IMR-90 (cell line): ENCODE measurements at regions not wholly inside any gene's neighbourhood (a gene's known extent, or its start where the extent isn't known, plus 50 kb on each side); places are given as distances from the start of the nearest gene placed in this dataset.

Experiments used
- ATAC-seq: fragments of 200-7000 bp; cut with Tn5 transposase; 2 replicates; pipeline ENCODE4 v1.9.1; 2020; ENCODE audit warnings: low read depth, mild to moderate bottlenecking, moderate library complexity
- BruUV-seq: library from RNA; stranded (reverse); fragments of 400-500 nt; replicated peaks from 2 replicates; lab custom pipeline; 2021; lab: Mats Ljungman, UMichigan
- CTCF ChIA-PET: fragments of 300-600 bp; formaldehyde crosslinking; extraction: SDS; loops from one replicate; lab custom pipeline; 2021; ENCODE audit warnings: antibody characterized with exemption; lab: Yijun Ruan, JAX
- POLR2A ChIA-PET: fragments of 300-600 bp; sonication (Branson Sonifier 250); formaldehyde crosslinking; loops from one replicate; lab custom pipeline; 2022; ENCODE audit warnings: antibody characterized with exemption; ENCODE audit not compliant: unreplicated experiment; lab: Charles Lee
- DNase-seq: peaks from one replicate; pipeline ENCODE4 v3.0.0; 2013
- H2AFZ ChIP-seq: replicated peaks from 2 replicates; pipeline ENCODE3; 2013; ENCODE audit warnings: low read length, mild to moderate bottlenecking; ENCODE audit not compliant: poor library complexity
- H2AK5ac ChIP-seq: 2 replicates; pipeline ENCODE4 v1.6.1; 2013; ENCODE audit warnings: low read depth, low read length, inconsistent platforms
- H2AK9ac ChIP-seq: replicated peaks from 2 replicates; pipeline ENCODE3; 2013; ENCODE audit warnings: mild to moderate bottlenecking, low read depth, low read length, moderate library complexity; ENCODE audit not compliant: poor library complexity
- H2BK120ac ChIP-seq: 2 replicates; pipeline ENCODE4 v1.6.1; 2013; ENCODE audit warnings: low read depth, low read length, inconsistent platforms
- H2BK15ac ChIP-seq: 3 replicates; pipeline ENCODE4 v1.6.1; 2013; ENCODE audit warnings: low read depth, low read length, inconsistent platforms
- H2BK20ac ChIP-seq: 2 replicates; pipeline ENCODE4 v1.6.1; 2013; ENCODE audit warnings: low read depth, mild to moderate bottlenecking, inconsistent platforms, low read length, moderate library complexity
- H2BK5ac ChIP-seq: 2 replicates; pipeline ENCODE4 v1.6.1; 2013; ENCODE audit warnings: mild to moderate bottlenecking, low read depth, low read length, inconsistent platforms; ENCODE audit not compliant: poor library complexity, severe bottlenecking
- H3K14ac ChIP-seq: replicated peaks from 2 replicates; pipeline ENCODE4 v1.6.1; 2013; ENCODE audit warnings: low read depth, low read length, inconsistent platforms
- H3K18ac ChIP-seq: 2 replicates; pipeline ENCODE4 v1.6.1; 2013; ENCODE audit warnings: low read depth, low read length, control low read depth
- H3K23ac ChIP-seq: 2 replicates; pipeline ENCODE4 v1.6.1; 2013; ENCODE audit warnings: low read depth, low read length, inconsistent platforms
- H3K27ac ChIP-seq: 2 replicates; pipeline ENCODE4 v1.5.1; 2013; ENCODE audit warnings: mild to moderate bottlenecking, control low read depth, low read length; ENCODE audit not compliant: insufficient read depth
- H3K27me3 ChIP-seq: 2 replicates; pipeline ENCODE4 v1.6.1; 2013; ENCODE audit warnings: low read length; ENCODE audit not compliant: control insufficient read depth, insufficient read depth
- H3K36me3 ChIP-seq: 2 replicates; pipeline ENCODE4 v1.6.1; 2013; ENCODE audit warnings: low read length, mixed read lengths; ENCODE audit not compliant: control insufficient read depth, insufficient read depth
- H3K4ac ChIP-seq: 2 replicates; pipeline ENCODE4 v1.6.1; 2013; ENCODE audit warnings: low read depth, low read length, inconsistent platforms
- H3K4me1 ChIP-seq: 2 replicates; pipeline ENCODE4 v1.6.1; 2013; ENCODE audit warnings: low read length, mixed read lengths; ENCODE audit not compliant: control insufficient read depth, insufficient read depth
- H3K4me2 ChIP-seq: 2 replicates; pipeline ENCODE4 v1.6.1; 2013; ENCODE audit warnings: low read depth, mild to moderate bottlenecking, control low read depth, low read length, moderate library complexity
- H3K4me3 ChIP-seq: 2 replicates; pipeline ENCODE4 v1.5.1; 2013; ENCODE audit warnings: low read depth, mild to moderate bottlenecking, control low read depth, low read length, moderate library complexity; ENCODE audit not compliant: insufficient read depth
- H3K56ac ChIP-seq: 2 replicates; pipeline ENCODE4 v1.6.1; 2013; ENCODE audit warnings: low read length, inconsistent platforms; ENCODE audit not compliant: insufficient read depth; ENCODE audit errors: extremely low read depth
- H3K79me1 ChIP-seq, 2 experiments: 2 replicates each; pipeline ENCODE4 v1.6.1; 2013; ENCODE audit warnings: low read length in 2 of 2, inconsistent platforms in 1 of 2, low read depth in 1 of 2
- H3K9ac ChIP-seq: 2 replicates; pipeline ENCODE4 v1.6.1; 2013; ENCODE audit warnings: low read depth, low read length, control low read depth
- H3K9me1 ChIP-seq: 2 replicates; pipeline ENCODE4 v1.6.1; 2013; ENCODE audit warnings: low read length, inconsistent platforms; ENCODE audit not compliant: insufficient read depth
- H3K9me3 ChIP-seq: 2 replicates; pipeline ENCODE4 v1.6.1; 2013; ENCODE audit warnings: low read length; ENCODE audit not compliant: control insufficient read depth, insufficient read depth
- H4K20me1 ChIP-seq: 2 replicates; pipeline ENCODE4 v1.6.1; 2013; ENCODE audit warnings: low read length, inconsistent platforms; ENCODE audit not compliant: insufficient read depth
- H4K5ac ChIP-seq: 2 replicates; pipeline ENCODE4 v1.6.1; 2013; ENCODE audit warnings: mild to moderate bottlenecking, low read depth, low read length, control low read depth
- H4K8ac ChIP-seq, 2 experiments: 2 replicates each; pipeline ENCODE4 v1.6.1; 2013; ENCODE audit warnings: low read depth in 2 of 2, low read length in 2 of 2, control low read depth in 1 of 2, inconsistent platforms in 1 of 2
- H4K91ac ChIP-seq: 2 replicates; pipeline ENCODE4 v1.6.1; 2013; ENCODE audit warnings: low read depth, low read length, inconsistent platforms; ENCODE audit not compliant: insufficient read depth
- CEBPB ChIP-seq: IDR thresholded peaks from 2 replicates; pipeline ENCODE4 v1.6.1; 2012; ENCODE audit warnings: low read depth, low read length, improper control_type of control experiment
- CHD1 ChIP-seq: IDR thresholded peaks from 2 replicates; pipeline ENCODE4 v1.6.1; 2012; ENCODE audit warnings: low read depth, low read length, improper control_type of control experiment
- ELK1 ChIP-seq: fragments of 150-350 bp; IDR thresholded peaks from 2 replicates; pipeline ENCODE4 v1.6.1; 2016; ENCODE audit warnings: low read depth, mild to moderate bottlenecking, low read length, moderate library complexity, borderline replicate concordance
- FOS ChIP-seq: fragments of 150-350 bp; IDR thresholded peaks from 2 replicates; pipeline ENCODE4 v1.6.1; 2016; ENCODE audit warnings: low read depth, low read length
- MAFK ChIP-seq: IDR thresholded peaks from 2 replicates; pipeline ENCODE4 v1.6.1; 2012; ENCODE audit warnings: low read depth, low read length, improper control_type of control experiment
- NFE2L2 ChIP-seq: fragments of 150-350 bp; IDR thresholded peaks from 2 replicates; pipeline ENCODE4 v1.6.1; 2016; ENCODE audit warnings: low read depth, mild to moderate bottlenecking, low read length
- POLR2A ChIP-seq: IDR thresholded peaks from 2 replicates; pipeline ENCODE4 v1.6.1; 2012; ENCODE audit warnings: mild to moderate bottlenecking, low read depth, low read length
- RFX5 ChIP-seq: IDR thresholded peaks from 2 replicates; pipeline ENCODE4 v1.8.0; 2012; ENCODE audit warnings: low read depth, mild to moderate bottlenecking, low read length, moderate library complexity
- USF2 ChIP-seq: fragments of 150-350 bp; IDR thresholded peaks from 2 replicates; pipeline ENCODE4 v1.6.1; 2017; ENCODE audit warnings: mild to moderate bottlenecking, antibody characterized with exemption, low read length, low read depth
- WGBS, 2 experiments: methylation state at CpG; one replicate each; pipeline versions ENCODE4 v1.1.5 to v1.1.7; 2013; ENCODE audit warnings: missing lambda C conversion rate in 2 of 2; ENCODE audit not compliant: insufficient read length in 1 of 2; ENCODE audit errors: extremely low coverage in 2 of 2; 5-methylcytosine and 5-hydroxymethylcytosine counted together
- dilution Hi-C: fragments of 300-500 bp; cut with HindIII; formaldehyde crosslinking; loops from one replicate; pipeline ENCODE4 v1.14.3; 2018; ENCODE audit warnings: low sequenced_read_pairs; ENCODE audit not compliant: unreplicated experiment
- in situ Hi-C: fragments of 300-500 bp; cut with MboI; formaldehyde crosslinking; loops from 3 replicates; pipeline ENCODE4 v1.14.3; 2019; ENCODE audit warnings: low sequenced_read_pairs, inconsistent platforms, mixed read lengths
- intact Hi-C: fragments of 100-400 bp; cut with micrococcal nuclease; formaldehyde crosslinking; loops from 2 replicates; pipeline ENCODE4 v1.10.0; 2022

DNA sequence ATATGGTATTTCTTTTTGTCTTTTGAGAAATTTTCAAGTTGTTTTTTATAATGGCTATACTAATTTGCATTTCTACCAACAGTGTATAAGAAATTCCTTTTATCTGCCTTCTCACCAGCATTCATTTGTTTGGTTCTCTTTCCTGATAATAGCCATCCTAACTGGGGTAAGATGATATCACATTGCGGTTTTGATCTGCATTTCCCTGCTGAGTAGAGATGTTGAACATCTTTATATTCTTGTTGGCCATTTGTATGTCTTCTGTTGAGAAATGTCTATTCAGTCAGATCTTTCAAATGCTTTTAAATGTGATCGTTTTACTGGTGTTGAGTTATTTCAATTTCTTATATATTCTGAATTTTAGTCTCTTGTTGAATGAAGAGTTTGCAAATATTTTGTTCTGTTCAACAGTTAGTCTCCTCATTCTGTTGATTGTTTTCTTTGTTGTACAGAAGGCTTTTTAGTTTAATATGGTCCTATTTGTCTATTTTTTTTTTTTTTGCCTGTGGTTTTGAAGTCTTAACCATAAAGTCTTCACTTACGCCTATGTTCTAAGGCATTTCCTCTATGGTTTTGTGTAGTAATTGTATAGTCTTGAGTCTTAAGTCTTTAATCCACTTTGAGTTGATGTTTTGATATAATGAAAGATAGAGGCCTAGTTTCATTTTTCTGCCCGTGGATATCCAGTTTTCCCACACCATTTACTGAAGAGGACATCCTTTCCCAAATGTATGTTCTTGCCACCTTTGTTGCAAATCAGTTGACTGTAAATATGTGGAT, 1566.9 kb downstream of the STIM2 start:
- H3K4ac ChIP-seq, result no peak overlapping the region
- no peak overlapping the region for H2BK5ac ChIP-seq
- H2AK9ac ChIP-seq, result no peak overlapping the region
- no peak overlapping the region for H3K4me2 ChIP-seq
- H3K9me1 ChIP-seq, result no peaks in the 10 kb centered on the region
- no peak overlapping the region for H3K4me3 ChIP-seq
- no peak overlapping the region for H4K5ac ChIP-seq
- dilution Hi-C loops (no loop called here), intact Hi-C loops (no loop called here), in situ Hi-C loops (no loop called here)
- H3K23ac ChIP-seq, result no peak overlapping the region
- H2BK120ac ChIP-seq, result no peak overlapping the region
- ChIA-PET POLR2A (no interaction called here), CTCF (no interaction called here)
- H3K27me3 ChIP-seq, result no peaks in the 10 kb centered on the region
- no peak overlapping the region for H3K56ac ChIP-seq
- no TSS peak for BruUV-seq
- H4K20me1 ChIP-seq, result no peaks in the 10 kb centered on the region
- H3K18ac ChIP-seq, result no peak overlapping the region
- H4K8ac ChIP-seq, result no peak overlapping the region
- H3K4me1 ChIP-seq, result no peaks in the 10 kb centered on the region
- H3K9ac ChIP-seq, result no peak overlapping the region
- H2AFZ ChIP-seq, result no peak overlapping the region
- H4K91ac ChIP-seq, result no peak overlapping the region
- ATAC-seq (no peak), DNase-seq (no peak)
- H2AK5ac ChIP-seq, result no peak overlapping the region
- no peaks in the 10 kb centered on the region for H3K36me3 ChIP-seq
- no CpG with 5 or more reads among the region's 4 CpGs for WGBS, 2 experiments
- H3K27ac ChIP-seq, result no peak overlapping the region
- H3K79me1 ChIP-seq, result no peaks in the 10 kb centered on the region
- no peaks in the 10 kb centered on the region for H3K9me3 ChIP-seq
- no peak overlapping the region for H2BK15ac ChIP-seq
- no peak overlapping the region for H3K14ac ChIP-seq
- H2BK20ac ChIP-seq, result no peak overlapping the region
- TF ChIP-seq FOS (no peak), MAFK (no peak), RFX5 (no peak), CEBPB (no peak), CHD1 (no peak), USF2 (no peak), POLR2A (no peak), ELK1 (no peak), NFE2L2 (no peak)
